SIG-M5 treated with dmso at 0.1 percent for 504 hours (cell line): ENCODE measurements at regions not wholly inside any gene's neighbourhood (a gene's known extent, or its start where the extent isn't known, plus 50 kb on each side); places are given as distances from the start of the nearest gene placed in this dataset.
"Not testable (repeated sequence)": the region's sequence is repeated elsewhere in the genome, so short reads cannot be mapped to it uniquely, and the experiment has no call there.

ENCODE experiments used
- DNase-seq: peaks from one replicate; lab custom pipeline; 2025; ENCODE audit not compliant: unreplicated experiment; lab: John Stamatoyannopoulos, UW

GRCh38 chr12:11446372-11446771 lies 51.0 kb upstream of the PRB2 start:
- DNase-seq, result no peak

GRCh38 chr12:11457996-11458645 lies 62.8 kb upstream of the PRB2 start:
- DNase-seq, result no peak

- no peak for DNase-seq
Observed at GRCh38 chr12:11460343-11461023, 65.1 kb upstream of the PRB2 start.

GRCh38 chr12:11461433-11461832 lies 66.1 kb upstream of the PRB2 start:
- no peak for DNase-seq

GRCh38 chr12:11477110-11477509 lies 81.7 kb upstream of the PRB2 start:
- no peak for DNase-seq

DNA sequence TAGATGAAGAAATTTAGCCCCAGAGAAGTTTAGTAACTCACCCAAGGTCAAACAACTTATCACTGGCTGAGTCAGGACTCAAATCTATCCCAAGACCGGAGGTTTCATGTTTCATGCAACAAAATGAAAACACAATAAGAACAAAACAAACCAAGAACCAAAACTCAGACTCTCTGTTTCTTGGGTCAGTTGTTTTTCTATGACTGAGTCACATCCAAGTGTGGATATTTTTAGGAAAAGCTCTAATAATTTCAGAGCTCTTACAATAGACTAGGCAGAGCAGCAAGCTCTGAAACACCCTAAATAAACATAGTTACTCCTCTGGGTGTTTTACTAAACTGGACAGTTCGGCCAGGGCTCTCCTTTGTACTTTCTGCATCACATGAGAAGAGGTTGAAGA lies 87.6 kb upstream of the PRB2 start:
- no peak for DNase-seq

DNA sequence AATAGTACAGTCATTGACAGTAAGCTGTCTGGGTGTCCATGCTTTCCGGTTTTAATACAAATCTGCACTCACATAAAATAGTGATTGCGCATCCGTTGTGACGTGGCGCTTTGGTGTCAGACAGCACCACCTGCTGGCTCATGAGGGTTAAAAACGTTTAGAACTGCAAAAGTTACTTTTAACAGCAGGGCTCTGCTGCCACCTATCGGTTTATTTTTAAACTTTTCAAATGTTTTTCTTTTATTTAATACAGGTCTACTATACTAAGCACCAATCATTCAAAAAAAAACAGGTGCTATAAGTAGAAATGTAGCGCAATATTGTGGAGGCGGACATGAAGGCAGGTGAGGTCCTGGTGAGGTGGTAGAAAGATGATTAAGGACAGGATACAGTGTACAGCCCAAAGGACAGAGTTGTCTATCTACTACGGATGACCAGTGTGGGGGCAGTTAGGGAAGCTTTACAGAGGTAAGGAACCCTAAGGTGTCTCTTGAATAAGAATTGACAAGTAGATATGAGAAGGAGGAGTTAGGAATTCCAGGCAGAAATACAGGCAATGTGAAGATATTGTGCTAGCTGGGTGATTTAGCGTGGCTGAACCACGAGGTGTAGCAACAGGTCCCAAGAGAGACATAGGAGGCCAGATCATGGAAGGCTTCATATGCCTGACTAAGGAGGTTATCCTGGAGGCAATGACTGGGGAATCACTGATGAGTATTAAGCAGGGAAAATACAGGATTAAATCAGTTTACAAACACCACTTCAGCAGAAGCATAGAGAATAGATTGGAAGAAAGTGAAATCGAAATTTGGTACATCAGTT lies 91.5 kb upstream of the PRB2 start:
- DNase-seq, result peak; percentile 89

DNA sequence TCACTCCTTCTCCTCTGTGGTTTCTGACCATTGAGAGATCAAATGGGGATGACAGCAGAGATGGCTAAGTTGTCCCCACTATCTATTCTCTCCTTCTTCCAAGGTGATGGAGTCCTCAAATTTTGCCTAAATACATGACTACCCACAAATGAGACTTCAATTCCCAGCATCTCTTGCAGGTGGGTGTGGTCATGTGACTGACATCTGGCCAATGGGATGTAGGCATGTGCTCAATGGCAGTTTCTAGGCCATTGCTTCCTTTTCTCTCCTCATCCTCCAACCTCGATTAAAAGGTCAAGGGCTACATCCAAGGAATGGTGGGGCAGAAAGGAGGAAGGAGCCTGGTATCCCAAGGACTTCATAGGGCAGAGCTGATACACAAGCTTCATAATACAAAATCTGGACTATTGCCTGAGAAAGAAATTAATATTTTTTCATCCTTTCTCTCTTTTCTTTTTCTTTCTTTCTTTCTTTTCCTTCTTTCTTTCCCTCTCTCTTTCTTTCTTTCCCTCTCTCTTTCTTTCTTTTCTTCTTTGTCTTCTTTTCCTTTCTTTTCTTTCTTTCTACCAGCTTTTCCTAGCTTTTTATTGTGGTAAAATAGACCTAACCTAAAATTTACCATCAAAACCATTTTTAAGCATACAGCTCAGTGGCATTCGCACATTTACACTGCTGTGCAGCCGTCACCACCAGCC lies 100.9 kb upstream of the PRB2 start:
- no peak for DNase-seq

GRCh38 chr12:11497438-11497837 lies 102.1 kb upstream of the PRB2 start:
- no peak for DNase-seq

- peak; percentile 7 for DNase-seq
Observed at GRCh38 chr12:11497995-11498394, 102.6 kb upstream of the PRB2 start.

DNA sequence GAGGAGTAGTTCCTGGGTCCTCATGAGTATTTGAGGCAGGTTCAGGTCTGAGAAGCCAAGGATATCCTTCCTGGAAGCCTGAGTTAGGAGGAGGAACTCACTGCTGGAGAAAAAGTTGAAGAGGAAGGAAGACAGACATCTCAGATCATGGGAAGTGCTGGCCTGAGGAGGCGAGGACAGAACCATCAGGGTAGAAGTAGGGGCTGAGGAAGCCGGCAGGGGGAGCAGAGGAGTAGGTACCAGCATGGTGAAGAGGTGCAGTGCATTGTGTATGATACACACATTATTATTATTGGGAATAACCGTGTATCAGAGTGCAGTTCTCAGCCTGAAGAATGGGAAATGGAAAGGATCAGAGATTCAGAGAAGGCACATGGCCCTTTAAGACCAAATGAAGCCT lies 103.2 kb upstream of the PRB2 start:
- DNase-seq, result not testable (repeated sequence)

DNA sequence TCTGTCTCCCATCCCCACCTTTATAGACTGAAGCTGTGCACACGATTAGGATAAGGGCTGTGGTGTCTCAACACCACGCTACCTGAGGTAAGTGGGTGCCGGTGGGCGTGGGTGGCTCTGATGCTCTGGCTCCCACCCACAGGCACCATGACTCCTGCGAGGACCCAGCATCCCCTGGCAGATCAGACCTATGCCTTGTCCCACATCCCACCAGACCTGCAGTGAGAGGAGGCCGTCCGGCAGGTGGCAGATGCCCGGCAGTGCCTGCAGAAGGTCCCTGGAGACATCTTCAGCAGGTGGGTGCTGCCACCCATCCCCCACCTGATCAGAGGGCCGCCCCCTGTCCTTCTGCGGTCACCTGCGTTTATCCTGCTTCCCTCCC lies 104.4 kb upstream of the PRB2 start:
- no peak for DNase-seq

DNA sequence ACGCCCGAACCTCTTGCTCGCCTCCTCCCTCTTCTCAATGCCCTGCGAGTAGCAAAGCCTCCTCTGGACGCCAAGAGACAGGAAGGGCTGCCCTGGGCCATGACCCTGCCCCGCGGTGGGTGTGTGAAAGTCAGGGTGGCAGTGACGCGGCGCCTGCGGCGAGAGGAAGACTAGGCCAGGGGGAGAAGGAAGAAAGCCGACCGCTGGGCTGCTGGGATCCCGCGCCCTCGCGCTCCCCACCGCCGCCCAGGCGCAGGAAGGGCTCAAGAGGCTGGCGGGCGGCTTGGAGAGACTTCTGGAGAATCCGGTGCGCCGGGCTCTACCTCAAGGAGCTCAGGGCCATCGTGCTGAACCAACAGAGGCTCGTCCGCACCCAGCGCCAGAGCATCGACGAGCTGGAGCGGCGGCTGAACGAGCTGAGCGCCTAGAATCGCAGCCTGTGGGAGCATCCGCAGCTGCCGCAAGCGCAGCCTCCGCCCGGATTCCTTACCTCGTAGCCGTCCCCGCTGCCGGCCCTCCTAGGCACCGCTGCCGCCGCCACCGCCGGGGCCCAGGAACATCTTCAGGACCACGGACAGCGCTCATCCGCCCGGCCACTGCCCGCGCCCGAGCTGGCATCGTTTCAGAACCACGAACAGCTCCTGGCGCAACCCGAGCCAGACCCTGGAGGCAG lies 105.0 kb upstream of the PRB2 start:
- no peak for DNase-seq

DNA sequence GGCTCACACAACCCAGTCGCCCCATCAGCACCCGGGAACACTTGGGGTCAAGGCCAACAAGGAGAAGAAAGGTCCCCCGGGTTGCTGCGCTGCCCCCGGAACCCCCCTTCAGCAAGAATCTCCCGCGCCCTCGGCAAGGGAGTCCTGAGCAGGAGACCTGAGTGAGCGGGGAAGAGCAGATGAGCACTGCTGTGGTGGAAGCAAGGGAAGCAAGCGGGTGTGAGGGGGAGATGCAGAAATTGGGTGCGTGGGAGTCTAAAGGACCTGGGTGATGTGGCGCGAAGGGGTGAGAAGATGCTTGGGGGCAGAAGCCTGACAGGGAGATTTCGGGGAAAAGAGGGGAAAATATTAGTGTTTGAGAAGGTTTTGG lies 105.5 kb upstream of the PRB2 start:
- DNase-seq, result no peak

DNA sequence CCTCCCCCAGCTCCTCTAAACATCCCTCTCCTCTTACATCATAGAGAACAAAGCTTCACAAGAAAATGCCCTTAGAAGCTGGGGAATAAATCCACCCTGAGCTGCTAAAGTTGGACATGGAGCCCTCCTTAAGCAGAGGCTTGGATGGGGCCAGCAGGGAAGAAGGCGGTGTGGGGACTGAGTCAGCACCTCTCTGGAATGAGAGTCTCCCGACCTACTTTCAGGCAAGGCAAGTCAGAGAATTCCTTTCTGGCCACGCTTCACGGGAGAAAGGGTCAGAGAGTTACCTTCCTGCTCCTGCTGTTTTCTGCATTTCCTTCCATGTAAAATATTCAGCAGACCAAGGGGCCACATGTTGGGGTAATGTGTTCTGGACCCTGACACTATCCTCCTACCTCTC lies 113.3 kb upstream of the PRB2 start:
- DNase-seq, result no peak

DNA sequence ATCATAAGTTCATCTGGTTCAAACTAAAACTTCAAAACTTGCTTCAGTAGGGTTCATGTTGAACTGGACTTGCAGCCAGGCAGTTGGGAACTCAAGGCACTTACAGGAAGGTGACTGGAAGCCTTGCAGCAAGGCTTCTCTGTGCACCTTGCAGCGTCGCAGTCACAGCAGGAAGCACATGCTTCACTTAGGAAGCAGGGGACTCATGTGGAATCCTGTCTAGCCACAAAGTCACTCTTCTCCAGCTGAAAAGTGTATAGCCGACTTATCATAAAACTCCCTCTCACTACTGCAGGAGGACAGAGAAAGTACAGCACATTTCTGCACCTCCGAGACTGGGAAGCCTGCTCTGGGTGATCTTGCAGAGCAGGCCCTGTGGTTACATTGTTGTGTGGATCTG lies 114.0 kb upstream of the PRB2 start:
- no peak for DNase-seq

DNA sequence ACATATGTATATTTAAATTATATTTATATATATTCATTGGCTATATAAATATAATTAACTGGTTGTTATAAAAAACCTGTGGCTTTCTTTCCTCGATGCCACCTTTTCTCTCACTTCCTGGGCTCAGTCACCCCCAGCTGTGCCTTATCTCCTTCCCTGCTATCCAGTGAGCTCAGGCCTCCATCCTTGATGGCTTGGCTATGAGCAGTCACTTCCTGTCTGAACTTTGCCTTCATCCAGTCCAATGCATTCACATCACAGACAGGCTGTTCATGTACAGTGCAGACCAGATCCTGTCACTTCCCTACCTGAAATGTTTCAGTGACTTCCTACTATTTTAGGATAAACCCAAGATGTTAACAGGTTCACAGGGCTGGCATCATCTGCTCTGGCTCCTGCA lies 115.3 kb upstream of the PRB2 start:
- no peak for DNase-seq

DNA sequence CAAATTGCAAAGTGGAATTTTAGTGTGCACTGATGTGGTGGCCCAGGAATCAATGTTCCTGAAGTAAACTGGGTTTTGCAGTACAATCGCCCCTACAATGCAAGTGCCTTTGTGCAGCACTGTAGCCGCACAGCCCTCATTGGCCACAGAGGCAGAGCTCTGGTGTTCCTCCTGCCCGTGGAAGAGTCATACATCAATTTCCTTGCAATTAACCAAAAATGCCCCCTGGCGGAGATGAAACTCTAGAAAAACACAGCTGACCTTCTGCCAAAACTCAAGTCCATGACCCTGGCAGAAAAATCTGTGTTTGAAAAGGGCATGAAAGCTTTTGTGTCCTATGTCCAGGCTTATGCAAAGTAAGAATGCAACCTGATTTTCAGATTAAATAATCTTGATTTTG lies 117.9 kb upstream of the PRB2 start:
- DNase-seq, result no peak

DNA sequence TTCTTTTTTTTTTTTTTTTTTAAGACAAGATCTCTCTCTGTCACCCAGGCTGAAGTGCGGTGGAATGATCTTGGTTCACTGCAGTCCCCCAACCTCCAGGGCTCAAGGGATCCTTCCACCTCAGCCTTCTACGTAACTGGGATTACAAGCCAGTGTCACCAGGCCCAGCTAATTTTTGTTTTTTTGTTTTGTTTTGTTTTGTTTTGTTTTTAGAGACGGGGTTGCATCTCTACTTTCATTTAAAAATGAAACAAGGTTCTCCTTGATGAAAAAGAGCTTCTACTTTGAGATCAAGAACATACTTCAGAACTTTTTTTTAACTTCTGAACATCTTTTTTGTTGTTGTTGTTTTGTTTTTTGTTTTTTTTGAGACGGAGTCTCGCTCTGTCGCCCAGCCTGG lies 121.7 kb upstream of the PRB2 start:
- no peak for DNase-seq

DNA sequence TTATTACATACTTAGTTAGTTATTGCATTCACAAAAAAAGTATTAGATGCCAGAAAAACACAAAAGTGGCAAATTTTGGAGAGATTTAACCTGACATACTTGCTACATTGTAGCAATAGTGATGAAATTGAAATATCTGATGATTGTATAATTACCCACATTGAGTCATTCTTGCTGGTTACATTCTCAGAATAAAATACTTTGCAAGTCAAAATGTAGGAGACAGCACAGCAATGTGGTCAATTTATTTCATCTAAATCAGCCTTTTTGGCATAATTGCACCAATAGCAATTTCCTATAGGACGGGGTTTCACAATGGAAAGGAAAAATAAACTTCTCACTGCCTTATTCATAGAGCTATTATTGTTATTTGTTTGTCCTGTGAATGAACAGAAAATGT lies 125.0 kb upstream of the ETV6 start:
- DNase-seq, result no peak

DNA sequence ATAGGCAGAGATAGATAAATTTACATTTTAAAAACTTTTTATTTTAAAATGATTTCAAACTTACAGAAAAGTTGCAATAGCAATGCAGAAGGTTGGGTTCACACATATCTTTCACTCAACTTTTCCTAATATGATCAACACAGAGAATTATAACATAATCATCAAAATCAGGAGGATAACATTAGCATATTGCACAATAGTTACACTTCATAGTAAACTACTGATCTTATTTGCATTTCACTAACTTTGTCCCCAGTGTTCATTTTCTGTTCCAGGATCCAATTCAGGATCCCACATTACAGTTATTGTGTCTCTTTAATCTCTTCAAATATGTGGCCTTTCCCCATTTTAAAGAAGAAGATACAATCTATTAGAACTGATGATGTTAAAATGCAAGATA lies 115.4 kb upstream of the ETV6 start:
- DNase-seq, result no peak
